ENCODE measurements at regions not wholly inside any gene's neighbourhood (a gene's known extent, or its start where the extent isn't known, plus 50 kb on each side); places are given as distances from the start of the nearest gene placed in this dataset.

DNA sequence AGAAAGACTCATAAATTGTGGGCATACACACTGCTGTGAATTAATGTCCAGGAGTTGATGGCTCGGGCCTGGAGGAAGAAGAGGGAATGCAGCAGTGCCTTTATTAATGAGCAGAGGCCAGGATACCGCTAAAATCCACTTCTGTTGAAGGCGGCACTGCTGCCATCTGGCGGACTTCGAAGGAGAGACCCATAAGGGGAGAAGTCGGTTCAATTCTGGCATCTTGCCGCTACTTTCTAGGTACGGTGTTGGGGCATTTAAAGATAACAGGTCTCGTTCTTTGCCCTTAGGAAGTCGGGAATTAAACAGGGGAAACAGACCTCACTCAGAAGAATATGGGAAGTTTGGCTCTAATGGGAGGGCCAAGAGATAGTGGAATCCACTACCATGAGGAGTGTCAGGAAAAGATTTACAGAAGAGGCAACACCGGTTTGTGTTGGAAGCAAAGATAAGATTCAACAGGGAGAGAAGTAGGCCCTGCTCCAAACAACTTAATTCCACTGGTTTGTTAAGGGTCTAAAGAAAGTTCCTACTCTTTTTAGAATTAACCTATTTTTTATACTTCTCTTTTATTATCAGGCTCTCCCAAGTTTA is 133.6 kb upstream of the GIMD1 start:
- H3K36me3 Mint-ChIP-seq (ENCODE audit: low read depth): no peaks in the 10 kb centered on the region
- H3K4me3 Mint-ChIP-seq: no peak overlapping the region
- Histone ChIP-seq H3K4me1 (ENCODE audit: insufficient read depth, low read length) (no peaks in the 10 kb centered on the region), H3K27ac (ENCODE audit: low read depth in 1 of 2, low read length in 2 of 2) (no peak overlapping the region), H3K9me3 (ENCODE audit: control insufficient read depth in 1 of 2, insufficient read depth in 1 of 2, low read length in 2 of 2) (no peaks in the 10 kb centered on the region), H3K36me3 (ENCODE audit: insufficient read depth, low read length) (no peaks in the 10 kb centered on the region), H3K27me3 (ENCODE audit: control insufficient read depth in 1 of 2, insufficient read depth in 2 of 2, low read length in 2 of 2) (no peaks in the 10 kb centered on the region), H3K4me3 (ENCODE audit: low read length) (no peak overlapping the region)
- H3K27ac Mint-ChIP-seq: no peak overlapping the region
- POLR2A ChIA-PET: no interaction called here
- H3K4me1 Mint-ChIP-seq (ENCODE audit: low read depth): no peaks in the 10 kb centered on the region
- H3K27me3 Mint-ChIP-seq: peaks cover 25% of the 10 kb centered on the region
- TF ChIP-seq, protein P1, sequence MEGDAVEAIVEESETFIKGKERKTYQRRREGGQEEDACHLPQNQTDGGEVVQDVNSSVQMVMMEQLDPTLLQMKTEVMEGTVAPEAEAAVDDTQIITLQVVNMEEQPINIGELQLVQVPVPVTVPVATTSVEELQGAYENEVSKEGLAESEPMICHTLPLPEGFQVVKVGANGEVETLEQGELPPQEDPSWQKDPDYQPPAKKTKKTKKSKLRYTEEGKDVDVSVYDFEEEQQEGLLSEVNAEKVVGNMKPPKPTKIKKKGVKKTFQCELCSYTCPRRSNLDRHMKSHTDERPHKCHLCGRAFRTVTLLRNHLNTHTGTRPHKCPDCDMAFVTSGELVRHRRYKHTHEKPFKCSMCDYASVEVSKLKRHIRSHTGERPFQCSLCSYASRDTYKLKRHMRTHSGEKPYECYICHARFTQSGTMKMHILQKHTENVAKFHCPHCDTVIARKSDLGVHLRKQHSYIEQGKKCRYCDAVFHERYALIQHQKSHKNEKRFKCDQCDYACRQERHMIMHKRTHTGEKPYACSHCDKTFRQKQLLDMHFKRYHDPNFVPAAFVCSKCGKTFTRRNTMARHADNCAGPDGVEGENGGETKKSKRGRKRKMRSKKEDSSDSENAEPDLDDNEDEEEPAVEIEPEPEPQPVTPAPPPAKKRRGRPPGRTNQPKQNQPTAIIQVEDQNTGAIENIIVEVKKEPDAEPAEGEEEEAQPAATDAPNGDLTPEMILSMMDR (IDR thresholded peaks at IDR 0.05): peak; percentile 52
- CTCF ChIA-PET: interaction anchor here (0.6 kb wide), 1 partner anchor 236 kb away, joined by 3 read pairs; no protein-coding TSS in a partner anchor
- H3K9me3 Mint-ChIP-seq: no peaks in the 10 kb centered on the region
- DNase-seq: peak in 7 of 14 experiments; percentile 3 to 31 (median 10)
- no peak for ATAC-seq (ENCODE audit: poor library complexity)
- intact Hi-C loops (cut with DNase I, micrococcal nuclease): loop anchor here (5.0 to 10.0 kb wide), 2 partner anchors 235 to 237 kb away; no protein-coding TSS in a partner anchor

GRCh38 chr4:106497271-106497670 is 128.7 kb upstream of the GIMD1 start:
- Histone ChIP-seq H3K4me3 (ENCODE audit: low read length) (no peak overlapping the region), H3K9me3 (ENCODE audit: control insufficient read depth in 1 of 2, insufficient read depth in 1 of 2, low read length in 2 of 2) (no peaks in the 10 kb centered on the region), H3K4me1 (ENCODE audit: insufficient read depth, low read length) (no peaks in the 10 kb centered on the region), H3K27me3 (ENCODE audit: control insufficient read depth in 1 of 2, insufficient read depth in 2 of 2, low read length in 2 of 2) (no peaks in the 10 kb centered on the region), H3K36me3 (ENCODE audit: insufficient read depth, low read length) (no peaks in the 10 kb centered on the region), H3K27ac (ENCODE audit: low read depth in 1 of 2, low read length in 2 of 2) (no peak overlapping the region)
- TF ChIP-seq, protein P1 (IDR thresholded peaks at IDR 0.05): no peak
- ATAC-seq (ENCODE audit: poor library complexity) (no peak), DNase-seq (no peak)
- Mint-ChIP-seq H3K36me3 (ENCODE audit: low read depth) (no peaks in the 10 kb centered on the region), H3K27ac (no peak overlapping the region), H3K27me3 (peaks cover 9% of the 10 kb centered on the region), H3K4me1 (ENCODE audit: low read depth) (no peaks in the 10 kb centered on the region), H3K9me3 (no peaks in the 10 kb centered on the region), H3K4me3 (no peak overlapping the region)
- ChIA-PET POLR2A (no interaction called here), CTCF (no interaction called here)
- intact Hi-C loops (cut with DNase I, micrococcal nuclease): no loop called here

DNA sequence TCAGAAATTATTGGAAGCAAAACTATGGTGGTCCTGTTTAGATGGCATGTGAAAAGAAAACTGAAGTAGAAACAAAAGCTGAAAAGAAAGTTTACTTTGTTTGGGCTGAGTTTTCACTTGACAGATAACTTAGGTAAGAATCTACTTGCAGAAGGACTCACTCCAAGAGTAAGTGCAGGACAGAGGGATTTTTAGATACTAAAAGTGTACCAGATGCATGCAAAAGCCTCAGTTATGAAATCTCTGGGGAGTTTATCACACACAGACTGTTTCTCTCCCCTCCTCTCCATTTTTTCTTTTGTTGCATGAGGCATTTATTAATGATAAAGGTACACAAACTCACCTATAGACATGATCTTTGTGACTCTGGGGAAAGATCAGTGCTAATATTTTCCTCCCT is 127.5 kb upstream of the GIMD1 start:
- Mint-ChIP-seq H3K4me3 (no peak overlapping the region), H3K27me3 (no peaks in the 10 kb centered on the region), H3K9me3 (no peaks in the 10 kb centered on the region), H3K27ac (no peak overlapping the region), H3K4me1 (ENCODE audit: low read depth) (no peaks in the 10 kb centered on the region), H3K36me3 (ENCODE audit: low read depth) (no peaks in the 10 kb centered on the region)
- Histone ChIP-seq H3K27me3 (ENCODE audit: control insufficient read depth in 1 of 2, insufficient read depth in 2 of 2, low read length in 2 of 2) (no peaks in the 10 kb centered on the region), H3K4me1 (ENCODE audit: insufficient read depth, low read length) (no peaks in the 10 kb centered on the region), H3K9me3 (ENCODE audit: control insufficient read depth in 1 of 2, insufficient read depth in 1 of 2, low read length in 2 of 2) (no peaks in the 10 kb centered on the region), H3K36me3 (ENCODE audit: insufficient read depth, low read length) (no peaks in the 10 kb centered on the region), H3K4me3 (ENCODE audit: low read length) (no peak overlapping the region), H3K27ac (ENCODE audit: low read depth in 1 of 2, low read length in 2 of 2) (no peak overlapping the region)
- DNase-seq (no peak), ATAC-seq (ENCODE audit: poor library complexity) (no peak)
- POLR2A ChIA-PET: no interaction called here
- intact Hi-C loops (cut with DNase I, micrococcal nuclease): no loop called here
- CTCF ChIA-PET: no interaction called here
- TF ChIP-seq, protein P1 (IDR thresholded peaks at IDR 0.05): no peak
